ENCODE measurements at regions not wholly inside any gene's neighbourhood (a gene's known extent, or its start where the extent isn't known, plus 50 kb on each side); places are given as distances from the start of the nearest gene placed in this dataset.
A peak's percentile ranks its signal among the peaks of the same experiment; 100 is the strongest.
"Not testable (repeated sequence)": the region's sequence is repeated elsewhere in the genome, so short reads cannot be mapped to it uniquely, and the experiment has no call there.

- DNase-seq = no peak
These were observed 199.2 kb upstream of the NEGR1 start for GRCh38 chr1:72481420-72481970.

GRCh38 chr1:72466376-72466775 is 184.0 kb upstream of the NEGR1 start:
- no peak for DNase-seq

DNA sequence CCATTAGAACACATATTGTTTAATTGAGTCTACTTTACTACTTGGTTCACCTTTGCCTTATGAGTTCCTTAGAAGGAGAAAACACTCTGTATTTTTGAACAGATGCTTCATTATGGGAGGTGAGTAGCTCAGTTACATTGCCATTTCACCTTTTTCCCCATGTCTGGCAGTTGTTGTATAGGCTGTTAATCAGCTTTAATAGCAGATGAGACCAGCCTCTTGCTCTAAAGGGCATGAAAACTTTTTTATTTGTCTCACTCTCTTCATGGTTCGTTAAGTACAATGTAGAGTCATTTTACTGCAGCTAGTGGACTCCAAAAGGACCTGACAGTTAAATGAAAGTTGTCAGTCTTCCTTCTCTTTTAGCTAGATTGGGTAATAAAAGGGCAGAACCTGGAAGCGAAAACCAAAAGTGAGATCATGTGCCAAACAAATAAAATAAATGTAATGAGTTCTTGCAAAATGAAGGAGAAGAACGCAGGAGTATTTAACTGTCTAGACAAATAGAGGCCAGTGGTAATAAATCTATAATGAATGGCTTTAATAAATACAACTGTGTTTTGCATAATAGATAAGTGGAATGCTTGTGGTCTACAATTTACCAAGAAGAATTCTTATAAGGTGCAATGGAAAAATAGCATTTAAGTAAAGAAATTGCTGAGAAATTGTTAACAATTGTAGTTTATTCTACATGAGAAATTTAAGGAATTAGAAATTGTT is 180.0 kb upstream of the NEGR1 start:
- no peak for DNase-seq

DNA sequence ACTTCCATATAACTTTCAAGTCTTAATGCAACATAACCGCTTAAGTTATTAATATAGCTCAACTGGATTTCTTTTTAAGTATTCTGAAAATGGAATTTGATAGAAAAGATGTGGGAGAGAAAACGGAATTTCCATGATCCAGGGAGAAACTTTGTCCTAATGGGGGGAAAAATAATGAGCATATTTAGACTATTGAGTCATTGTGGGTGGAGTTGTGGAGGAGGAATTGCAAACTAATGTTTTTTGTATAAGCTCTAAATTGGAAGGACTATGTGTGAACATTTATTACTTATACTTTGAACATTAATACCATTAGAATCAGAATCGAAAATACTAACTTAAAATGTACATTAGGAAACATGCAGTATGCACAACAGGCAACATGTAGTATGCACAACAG is 159.9 kb upstream of the NEGR1 start:
- DNase-seq = no peak

DNA sequence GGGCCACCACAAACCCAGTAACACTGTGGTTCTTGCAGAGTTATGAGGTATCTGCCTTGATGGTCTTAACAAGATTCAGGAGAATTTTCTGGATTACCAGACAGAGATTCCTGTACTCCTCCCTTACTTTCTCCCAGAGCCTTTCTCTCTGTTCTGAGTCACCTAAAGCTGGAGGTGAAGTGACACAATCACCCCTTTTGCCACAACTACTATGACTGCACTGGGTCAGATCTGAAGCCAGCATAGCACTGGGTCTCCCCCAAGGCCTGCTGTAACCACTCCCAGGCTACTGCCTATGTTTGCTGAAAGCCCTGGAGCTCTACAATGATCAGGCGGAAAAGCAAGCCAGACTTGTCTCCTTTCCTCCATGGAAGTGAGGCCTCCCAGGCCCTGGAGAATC is 156.7 kb upstream of the NEGR1 start:
- DNase-seq = no peak

- DNase-seq = no peak
These were observed 155.9 kb upstream of the NEGR1 start for GRCh38 chr1:72438270-72438669.

DNA sequence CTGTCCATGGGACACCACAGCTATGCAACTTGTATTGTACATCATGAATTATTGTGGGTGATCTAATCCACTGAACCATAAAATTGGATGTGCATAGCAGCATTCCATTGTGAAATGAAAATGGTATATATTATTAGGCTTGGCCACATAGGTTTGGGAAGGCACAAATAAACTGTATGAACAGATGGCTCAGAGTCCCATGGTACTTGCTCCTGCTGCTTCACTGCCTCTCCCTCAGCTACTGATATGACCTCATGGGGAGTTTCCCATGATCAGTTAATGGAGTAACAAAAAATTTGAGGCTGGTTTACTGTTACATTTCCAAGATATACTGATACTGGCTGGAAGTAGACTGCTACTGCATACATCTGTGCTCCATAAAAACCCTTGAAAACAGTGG is 152.7 kb upstream of the NEGR1 start:
- no peak for DNase-seq

DNA sequence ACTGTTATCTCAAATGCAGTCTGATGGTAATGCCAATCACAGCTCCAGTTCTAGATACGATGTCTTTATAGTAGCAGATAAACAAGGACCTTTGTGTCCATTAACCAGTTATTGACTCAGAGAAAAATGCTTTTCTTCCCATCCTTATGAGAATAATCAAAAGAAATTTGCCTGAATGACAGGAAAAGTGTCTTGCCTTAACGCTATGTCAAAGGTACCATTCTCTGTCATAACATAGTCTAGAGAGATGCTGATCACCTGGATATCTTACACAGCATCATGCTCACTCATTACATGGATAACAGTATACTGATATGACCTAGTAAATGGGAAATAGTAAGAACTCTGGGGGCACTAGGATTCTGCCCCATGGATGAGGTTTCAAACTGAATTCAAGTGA is 151.7 kb upstream of the NEGR1 start:
- no peak for DNase-seq

- DNase-seq = no peak
These were observed 151.3 kb upstream of the NEGR1 start for GRCh38 chr1:72433591-72433990.

GRCh38 chr1:72432645-72433267 is 150.4 kb upstream of the NEGR1 start:
- DNase-seq = no peak

GRCh38 chr1:72431810-72432209 is 149.5 kb upstream of the NEGR1 start:
- DNase-seq = no peak

GRCh38 chr1:72428276-72428675 is 145.9 kb upstream of the NEGR1 start:
- DNase-seq = not testable (repeated sequence)

DNA sequence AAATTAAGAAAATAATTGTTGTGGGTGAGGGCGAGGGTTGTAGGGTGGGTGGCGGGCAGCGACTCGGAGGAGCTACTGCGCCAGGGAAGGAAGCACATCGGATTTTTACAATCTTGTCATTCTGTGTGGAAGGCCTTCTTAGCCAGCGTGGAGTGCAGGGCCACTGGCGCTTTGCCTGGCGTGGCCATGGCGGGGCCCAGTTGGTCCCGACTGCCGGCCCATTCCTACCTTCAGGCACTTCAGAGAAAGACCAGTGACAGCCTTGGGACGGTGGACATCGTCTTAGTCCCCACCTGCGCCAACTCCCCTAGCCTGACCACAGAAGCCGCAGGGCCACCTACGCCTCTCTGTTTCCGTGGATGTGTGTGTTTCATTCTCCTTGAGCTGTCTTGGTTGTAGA is 136.9 kb upstream of the NEGR1 start:
- DNase-seq = no peak

DNA sequence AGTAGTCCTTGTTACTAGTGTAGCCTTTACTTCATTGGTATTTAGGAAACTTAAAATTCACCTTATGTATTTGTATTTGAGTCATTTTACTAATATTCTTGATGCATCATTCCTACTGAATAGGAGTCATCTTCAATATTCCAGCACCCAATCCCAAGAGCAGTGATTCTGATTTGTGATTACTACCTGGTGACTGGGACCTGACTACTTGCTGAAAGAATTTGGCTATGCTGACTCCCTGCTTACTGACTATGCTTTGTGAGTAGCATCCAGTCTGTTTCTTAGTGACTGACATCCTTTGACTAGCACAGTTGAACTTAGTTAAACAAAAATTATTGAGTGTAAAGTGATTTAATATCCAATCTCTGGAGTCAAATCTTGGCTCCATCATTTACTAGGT is 129.9 kb upstream of the NEGR1 start:
- DNase-seq = no peak

DNA sequence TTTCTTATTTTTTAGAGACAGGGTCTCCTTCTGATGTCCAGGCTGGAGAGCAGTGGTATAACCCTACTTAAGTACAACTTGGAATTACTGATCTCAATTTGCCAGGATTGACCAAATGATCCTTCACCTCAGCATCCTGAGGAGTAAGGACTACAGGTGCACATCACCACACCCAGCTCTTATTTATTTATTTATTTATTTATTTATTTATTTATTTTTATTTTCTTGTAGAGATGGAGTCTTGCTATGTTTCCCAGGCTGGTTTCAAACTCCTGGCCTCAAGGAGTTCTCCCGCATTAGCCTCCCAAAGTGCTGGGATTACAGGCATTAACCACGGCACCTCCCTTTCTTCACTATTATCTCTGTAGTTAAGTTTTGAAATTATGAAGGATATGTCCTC is 117.5 kb upstream of the NEGR1 start:
- no peak for DNase-seq

DNA sequence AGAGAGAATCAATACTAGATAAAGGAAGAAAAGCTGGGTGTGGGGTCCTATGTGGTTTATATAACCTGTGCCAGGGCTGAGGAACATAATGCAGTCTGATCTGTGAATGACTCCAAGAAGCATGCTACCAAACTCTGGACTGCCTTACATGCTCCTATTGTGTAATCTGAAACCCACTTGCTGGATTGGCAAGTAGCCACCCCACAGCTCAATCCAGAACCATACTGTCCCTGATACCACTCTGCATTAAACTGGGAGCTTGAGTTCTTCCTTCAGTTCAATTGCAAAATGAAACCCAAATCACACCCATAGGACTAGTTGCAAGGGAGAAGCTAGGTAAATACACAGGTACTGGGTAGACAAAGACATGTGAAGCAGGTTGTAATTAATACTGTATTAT is 115.4 kb upstream of the NEGR1 start:
- no peak for DNase-seq

DNA sequence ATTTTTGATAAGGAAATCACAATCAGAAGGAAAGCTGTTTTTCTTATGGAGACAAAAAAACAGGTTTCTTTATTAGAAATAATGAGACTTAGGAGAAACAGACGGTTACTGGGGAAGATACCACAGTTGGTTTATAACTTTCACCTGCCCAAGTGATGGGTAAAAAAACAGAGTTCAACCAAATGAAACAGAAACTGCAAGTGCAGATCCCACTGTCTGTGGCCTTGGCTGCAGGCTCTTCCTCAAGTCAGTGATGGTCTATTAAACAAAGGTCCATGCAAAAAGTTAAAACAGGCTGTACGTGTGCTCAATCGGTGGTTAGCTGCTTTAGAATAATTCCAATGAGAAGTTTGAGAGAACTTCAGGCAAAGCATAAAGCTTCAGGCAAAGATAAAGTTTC is 112.1 kb upstream of the NEGR1 start:
- DNase-seq = no peak

- DNase-seq = no peak
These were observed 96.7 kb upstream of the NEGR1 start for GRCh38 chr1:72379072-72379471.

DNA sequence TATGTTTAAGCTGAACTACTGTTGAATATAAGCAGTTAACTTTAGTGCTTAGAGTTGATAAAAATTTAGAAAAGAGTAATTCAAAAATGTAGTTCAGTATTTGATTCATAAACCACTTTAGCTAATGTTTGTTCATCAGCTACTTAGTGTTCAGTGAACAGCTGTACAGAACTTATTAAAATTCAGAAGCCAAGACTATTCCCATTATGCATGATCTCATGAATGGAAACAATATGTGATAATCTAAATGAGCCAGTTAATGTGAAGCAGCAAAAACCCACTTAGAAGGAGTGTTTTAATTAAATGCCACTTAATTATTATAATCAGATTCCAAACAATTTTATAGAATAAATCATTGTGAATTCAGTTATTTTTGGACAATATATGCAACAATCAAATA is 92.9 kb upstream of the NEGR1 start:
- DNase-seq = no peak

DNA sequence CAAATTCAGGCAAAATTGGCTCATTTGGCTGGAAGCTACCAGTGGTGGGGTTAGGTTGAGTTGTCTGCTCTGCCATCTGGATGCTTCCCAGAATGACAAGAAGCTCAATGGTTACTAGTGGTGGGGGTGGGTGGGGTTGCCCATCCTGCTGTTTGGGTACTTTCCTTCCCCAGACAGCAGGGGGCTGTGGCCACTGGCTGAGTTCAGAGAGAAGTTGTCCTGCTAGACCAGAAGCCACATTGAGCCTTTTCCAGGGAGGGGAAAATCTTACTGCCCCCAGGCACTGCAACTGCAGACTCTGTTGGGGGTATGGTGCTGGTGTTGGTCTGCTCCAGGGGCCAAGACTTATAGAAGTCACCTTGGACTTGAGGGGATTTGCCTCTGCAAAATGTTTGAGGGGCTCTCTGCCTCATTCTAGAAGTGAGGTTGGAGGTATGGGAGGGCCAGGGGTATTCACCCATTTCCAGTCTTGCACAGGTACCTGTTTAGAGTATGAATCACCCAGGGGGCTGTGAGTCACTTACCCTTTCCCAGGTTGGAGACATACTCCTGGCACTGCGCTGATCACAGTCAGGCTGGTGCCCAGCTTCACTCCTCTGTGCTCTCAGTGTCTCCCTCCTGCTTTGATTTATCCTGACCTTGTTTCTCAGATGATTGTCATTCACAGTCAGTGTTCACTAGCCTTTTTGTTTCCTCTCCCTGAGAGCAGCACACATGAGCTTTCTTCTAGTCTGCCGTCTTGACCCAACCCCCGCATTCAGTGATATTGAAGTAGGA is 89.1 kb upstream of the NEGR1 start:
- no peak for DNase-seq

GRCh38 chr1:72370836-72371235 is 88.5 kb upstream of the NEGR1 start:
- DNase-seq = not testable (repeated sequence)

DNA sequence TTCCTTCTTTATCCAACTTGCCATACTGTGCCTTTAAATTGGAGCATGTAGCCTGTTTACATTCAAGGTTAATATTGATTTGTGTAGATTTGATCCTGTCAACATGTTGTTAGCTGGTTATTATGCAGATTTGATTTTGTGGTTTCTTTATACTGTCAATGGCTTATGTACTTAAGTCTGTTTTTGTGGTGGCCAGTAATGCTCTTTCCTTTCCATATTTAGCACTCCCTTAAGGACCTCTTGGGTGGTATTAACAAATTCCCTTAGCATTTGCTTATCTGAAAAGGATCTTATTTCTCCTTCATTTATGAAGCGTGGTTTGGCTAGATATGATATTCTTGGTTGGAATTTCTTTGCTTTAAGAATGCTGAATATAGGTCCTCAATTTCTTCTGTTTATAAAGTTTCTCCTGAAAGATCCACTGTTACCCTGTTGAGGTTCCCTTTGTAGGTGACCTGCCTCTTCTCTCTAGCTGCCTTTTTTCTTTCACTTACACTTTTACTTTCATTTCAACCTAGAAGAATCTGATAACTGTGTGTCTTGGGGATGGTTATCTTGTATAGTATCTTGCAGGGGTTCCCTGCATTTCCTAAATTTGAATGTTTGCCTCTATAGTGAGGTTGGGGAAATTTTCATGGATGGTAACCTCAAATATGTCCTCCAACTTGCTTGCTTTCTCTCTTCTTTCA is 86.9 kb upstream of the NEGR1 start:
- DNase-seq = no peak

- peak; percentile 12 for DNase-seq
These were observed 84.1 kb upstream of the NEGR1 start for GRCh38 chr1:72366466-72366865.

All from hematopoietic multipotent progenitor cell treated with erythropoietin and hydrocortisone succinate and interleukin-3 and kit ligand, for 8 days (in vitro differentiated cells).